ENCODE measurements at regions not wholly inside any gene's neighbourhood (a gene's known extent, or its start where the extent isn't known, plus 50 kb on each side); places are given as distances from the start of the nearest gene placed in this dataset.

- ChIA-PET CTCF (no interaction called here), POLR2A (no interaction called here)
- Mint-ChIP-seq H3K36me3 (ENCODE audit: low read depth) (no peaks in the 10 kb centered on the region), H3K4me3 (no peak overlapping the region), H3K27ac (no peak overlapping the region), H3K27me3 (no peaks in the 10 kb centered on the region), H3K4me1 (no peaks in the 10 kb centered on the region), H3K9me3 (no peaks in the 10 kb centered on the region)
- DNase-seq (no peak), ATAC-seq (ENCODE audit: low read depth) (no peak)
- TF ChIP-seq CTCF (IDR thresholded peaks at IDR 0.05) = no peak
- intact Hi-C loops (cut with micrococcal nuclease) = no loop called here
Observed at GRCh38 chr12:114875313-114875712, 191.3 kb upstream of the TBX3 start.

- H3K9me3 Mint-ChIP-seq = no peaks in the 10 kb centered on the region
- no peaks in the 10 kb centered on the region for H3K27me3 Mint-ChIP-seq
- H3K36me3 Mint-ChIP-seq (ENCODE audit: low read depth) = no peaks in the 10 kb centered on the region
- DNase-seq = no peak
- no peak for ATAC-seq (ENCODE audit: low read depth)
- no peak for TF ChIP-seq CTCF (IDR thresholded peaks at IDR 0.05)
- H3K27ac Mint-ChIP-seq = no peak overlapping the region
- ChIA-PET POLR2A (no interaction called here), CTCF (no interaction called here)
- no peak overlapping the region for H3K4me3 Mint-ChIP-seq
- H3K4me1 Mint-ChIP-seq = no peaks in the 10 kb centered on the region
- intact Hi-C loops (cut with micrococcal nuclease) = no loop called here
Observed at GRCh38 chr12:114873656-114874055, 189.7 kb upstream of the TBX3 start.

- no peak overlapping the region for H3K27ac Mint-ChIP-seq
- no peaks in the 10 kb centered on the region for H3K36me3 Mint-ChIP-seq (ENCODE audit: low read depth)
- H3K4me1 Mint-ChIP-seq = no peaks in the 10 kb centered on the region
- no peak overlapping the region for H3K4me3 Mint-ChIP-seq
- DNase-seq = no peak
- ChIA-PET POLR2A (no interaction called here), CTCF (no interaction called here)
- ATAC-seq (ENCODE audit: low read depth) = no peak
- no peak for TF ChIP-seq CTCF (IDR thresholded peaks at IDR 0.05)
- no peaks in the 10 kb centered on the region for H3K27me3 Mint-ChIP-seq
- no peaks in the 10 kb centered on the region for H3K9me3 Mint-ChIP-seq
- intact Hi-C loops (cut with micrococcal nuclease) = no loop called here
Observed at GRCh38 chr12:114868995-114869834, 185.2 kb upstream of the TBX3 start.

DNA sequence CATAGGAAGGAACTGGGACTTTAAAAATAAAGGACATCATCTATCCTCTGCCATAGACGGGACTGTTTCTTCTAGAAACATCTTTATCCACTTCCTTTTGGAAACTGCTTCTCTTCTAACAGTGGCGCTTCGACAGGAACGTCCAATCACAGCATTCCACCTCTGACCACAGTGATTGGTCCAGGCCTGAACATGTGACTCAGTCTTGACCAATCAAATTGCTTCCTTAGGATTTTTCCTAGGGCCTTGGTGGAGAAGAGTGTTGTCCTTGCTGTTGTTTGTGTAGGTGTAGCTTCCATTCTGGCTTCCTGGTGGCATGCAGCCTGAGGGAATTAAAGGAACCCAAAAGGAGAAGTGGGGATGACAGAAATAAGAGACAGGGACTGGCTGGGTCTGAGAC is 182.4 kb upstream of the TBX3 start:
- Mint-ChIP-seq H3K27ac (no peak overlapping the region), H3K27me3 (no peaks in the 10 kb centered on the region), H3K9me3 (peaks cover 5% of the 10 kb centered on the region), H3K4me3 (no peak overlapping the region), H3K36me3 (ENCODE audit: low read depth) (no peaks in the 10 kb centered on the region), H3K4me1 (no peaks in the 10 kb centered on the region)
- ATAC-seq (ENCODE audit: low read depth) (no peak), DNase-seq (no peak)
- intact Hi-C loops (cut with micrococcal nuclease) = no loop called here
- POLR2A ChIA-PET = no interaction called here
- no peak for TF ChIP-seq CTCF (IDR thresholded peaks at IDR 0.05)
- CTCF ChIA-PET = no interaction called here

DNA sequence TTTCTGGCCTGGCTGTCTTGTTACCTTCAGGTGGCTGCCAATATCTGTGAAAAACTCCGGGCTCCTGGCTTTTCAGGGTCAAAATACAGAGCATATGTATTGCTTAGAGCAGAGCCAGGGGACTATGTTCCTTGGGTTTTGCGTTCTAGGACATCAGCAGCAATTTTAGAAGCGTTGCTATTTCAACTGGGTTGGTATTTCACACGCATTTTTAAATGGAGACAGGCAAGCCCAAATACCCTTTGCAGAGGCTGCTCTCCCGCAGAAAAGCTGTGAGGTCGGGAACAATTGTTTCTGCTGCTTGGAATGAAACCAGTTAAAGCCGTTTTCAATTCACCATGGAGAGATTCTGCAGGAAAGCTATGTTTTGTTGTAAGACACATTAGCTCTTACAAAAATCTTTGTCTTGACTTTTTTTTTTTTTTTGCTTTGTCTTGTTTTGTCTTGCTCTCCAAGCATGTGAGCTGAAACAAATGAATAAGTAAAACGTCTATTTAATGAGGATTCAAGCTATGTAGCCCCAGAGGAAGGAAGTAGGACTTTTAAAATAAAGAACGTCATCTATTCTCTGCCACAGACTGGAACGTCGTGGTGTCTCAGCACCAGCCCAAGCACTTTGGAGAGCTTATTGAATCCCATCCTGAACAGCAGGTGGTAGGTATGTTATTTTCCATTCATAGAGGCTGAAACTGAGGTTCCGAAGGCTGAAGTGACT is 181.0 kb upstream of the TBX3 start:
- Mint-ChIP-seq H3K4me1 (no peaks in the 10 kb centered on the region), H3K9me3 (peaks cover 13% of the 10 kb centered on the region), H3K27me3 (no peaks in the 10 kb centered on the region), H3K36me3 (ENCODE audit: low read depth) (no peaks in the 10 kb centered on the region), H3K4me3 (no peak overlapping the region), H3K27ac (no peak overlapping the region)
- no peak for DNase-seq
- ATAC-seq (ENCODE audit: low read depth) = no peak
- intact Hi-C loops (cut with micrococcal nuclease) = no loop called here
- CTCF ChIA-PET = no interaction called here
- TF ChIP-seq CTCF (IDR thresholded peaks at IDR 0.05) = no peak
- POLR2A ChIA-PET = no interaction called here

All from activated B cell treated with CpG ODN at 0.5 μM for 24 hours (primary cell).